Fibroblast of pulmonary artery (primary cell): ENCODE measurements at regions not wholly inside any gene's neighbourhood (a gene's known extent, or its start where the extent isn't known, plus 50 kb on each side); places are given as distances from the start of the nearest gene placed in this dataset.

Source experiments
- DNase-seq: peaks from one replicate; pipeline ENCODE4 v3.0.0-alpha.2; 2010; ENCODE audit warnings: low read depth
- H3K4me3 ChIP-seq: replicated peaks from 2 replicates; pipeline ENCODE4 v1.5.1; 2011; ENCODE audit warnings: low read depth, mild to moderate bottlenecking, control low read depth, low read length, moderate library complexity
- TF ChIP-seq, protein P1 (sequence below): IDR thresholded peaks from 2 replicates; pipeline ENCODE4 v1.5.1; 2011; ENCODE audit warnings: mild to moderate bottlenecking, control low read depth, low read length, inconsistent platforms; ENCODE audit errors: missing control alignments

DNA sequence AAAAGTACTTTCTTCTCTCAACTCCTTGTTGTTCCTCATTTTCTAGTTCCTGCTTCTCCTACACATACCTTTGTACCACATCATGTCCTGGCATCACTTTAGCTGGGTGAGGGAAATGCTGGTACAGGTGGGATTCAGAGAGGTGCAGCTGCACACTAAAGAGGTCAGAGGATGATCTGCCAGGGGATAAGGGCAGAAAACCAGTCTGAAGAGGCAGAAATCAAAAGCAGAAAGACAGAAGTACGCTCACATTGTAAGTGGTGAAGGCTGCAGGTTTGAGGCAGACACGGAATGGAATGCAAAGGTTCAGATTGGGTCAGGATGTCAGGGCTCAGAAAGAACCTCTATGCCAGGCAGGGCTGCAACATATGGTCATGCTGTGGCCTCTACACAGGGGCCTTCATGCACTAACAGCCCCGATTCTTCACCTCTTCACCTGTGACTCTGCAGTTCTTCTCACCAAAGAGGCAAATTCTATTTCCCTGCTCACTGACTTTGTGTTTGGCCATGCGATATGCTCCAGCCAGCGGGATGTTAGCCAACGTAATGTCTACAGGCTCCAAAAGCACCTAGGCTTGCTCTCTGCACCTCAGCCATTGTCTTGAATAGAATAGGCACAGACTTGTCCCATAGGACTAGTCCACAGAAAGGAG lies 373.7 kb downstream of the NXPE2 start:
- TF ChIP-seq, protein P1, sequence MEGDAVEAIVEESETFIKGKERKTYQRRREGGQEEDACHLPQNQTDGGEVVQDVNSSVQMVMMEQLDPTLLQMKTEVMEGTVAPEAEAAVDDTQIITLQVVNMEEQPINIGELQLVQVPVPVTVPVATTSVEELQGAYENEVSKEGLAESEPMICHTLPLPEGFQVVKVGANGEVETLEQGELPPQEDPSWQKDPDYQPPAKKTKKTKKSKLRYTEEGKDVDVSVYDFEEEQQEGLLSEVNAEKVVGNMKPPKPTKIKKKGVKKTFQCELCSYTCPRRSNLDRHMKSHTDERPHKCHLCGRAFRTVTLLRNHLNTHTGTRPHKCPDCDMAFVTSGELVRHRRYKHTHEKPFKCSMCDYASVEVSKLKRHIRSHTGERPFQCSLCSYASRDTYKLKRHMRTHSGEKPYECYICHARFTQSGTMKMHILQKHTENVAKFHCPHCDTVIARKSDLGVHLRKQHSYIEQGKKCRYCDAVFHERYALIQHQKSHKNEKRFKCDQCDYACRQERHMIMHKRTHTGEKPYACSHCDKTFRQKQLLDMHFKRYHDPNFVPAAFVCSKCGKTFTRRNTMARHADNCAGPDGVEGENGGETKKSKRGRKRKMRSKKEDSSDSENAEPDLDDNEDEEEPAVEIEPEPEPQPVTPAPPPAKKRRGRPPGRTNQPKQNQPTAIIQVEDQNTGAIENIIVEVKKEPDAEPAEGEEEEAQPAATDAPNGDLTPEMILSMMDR = no peak
- DNase-seq = no peak
- no peak overlapping the region for H3K4me3 ChIP-seq

DNA sequence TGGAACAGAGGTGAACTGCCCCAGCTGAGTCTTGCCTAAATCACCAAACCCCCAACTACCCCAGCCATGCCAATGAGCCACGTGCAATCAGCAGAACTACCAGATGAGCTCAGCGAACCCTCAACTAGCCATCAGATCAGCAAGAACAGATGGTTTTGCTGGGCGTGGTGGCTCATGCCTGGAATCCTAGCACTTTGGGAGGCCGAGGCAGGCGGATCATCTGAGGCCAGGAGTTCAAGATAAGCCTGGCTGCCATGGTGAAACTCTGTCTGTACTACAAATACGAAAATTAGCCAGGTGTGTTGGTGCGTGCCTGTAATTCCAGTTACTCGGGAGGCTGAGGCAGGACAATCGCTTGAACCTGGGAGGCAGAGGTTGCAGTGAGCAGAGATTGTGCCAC lies 374.3 kb downstream of the NXPE2 start:
- H3K4me3 ChIP-seq = no peak overlapping the region
- DNase-seq = no peak
- TF ChIP-seq, protein P1 = no peak

DNA sequence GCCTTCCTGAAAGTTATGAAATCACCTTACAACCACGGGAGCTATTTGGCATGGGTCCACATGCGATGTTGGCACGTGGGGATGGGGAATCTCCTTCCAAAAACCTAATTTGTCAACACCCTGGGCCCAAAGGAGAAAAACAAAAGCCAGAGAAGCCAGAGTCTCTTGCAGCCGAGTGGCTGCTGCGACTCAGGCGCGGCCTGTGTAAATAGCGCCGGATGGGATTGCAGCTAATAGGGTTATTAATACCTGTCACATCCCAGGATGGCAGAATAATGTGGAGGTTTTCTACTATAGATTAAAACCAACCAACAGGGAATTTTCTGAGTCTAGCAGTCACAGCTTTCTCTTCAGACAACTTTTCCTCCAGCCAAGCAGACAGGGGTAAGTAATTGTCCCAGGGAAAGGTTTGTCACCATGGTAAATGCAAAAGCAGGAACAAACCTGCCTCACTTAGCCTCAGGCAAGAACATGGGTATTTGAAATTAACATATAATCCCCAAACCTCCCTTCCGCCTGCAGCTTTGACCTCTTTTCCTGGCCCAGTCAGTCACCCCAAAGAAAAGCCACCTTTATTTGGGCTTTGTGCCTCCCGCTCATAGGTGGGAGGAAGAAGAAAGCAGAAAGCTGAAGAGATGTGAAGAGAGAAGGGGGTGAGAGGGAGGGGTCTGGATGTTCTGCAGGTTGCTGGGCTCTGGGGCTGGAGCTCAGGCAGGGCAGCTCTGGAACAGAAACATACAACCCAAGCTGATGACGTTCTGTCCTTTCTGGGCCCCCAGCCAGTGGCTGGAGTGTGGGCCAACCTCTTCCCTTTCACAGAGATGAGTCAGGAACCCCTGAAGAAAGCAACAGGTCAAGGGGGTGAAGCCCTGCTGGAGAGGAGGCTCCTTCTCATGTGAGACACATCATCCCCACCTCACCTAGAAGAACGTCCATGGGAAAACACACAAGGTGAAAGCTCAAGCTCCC lies 376.5 kb downstream of the NXPE2 start:
- DNase-seq = no peak
- no peak overlapping the region for H3K4me3 ChIP-seq

DNA sequence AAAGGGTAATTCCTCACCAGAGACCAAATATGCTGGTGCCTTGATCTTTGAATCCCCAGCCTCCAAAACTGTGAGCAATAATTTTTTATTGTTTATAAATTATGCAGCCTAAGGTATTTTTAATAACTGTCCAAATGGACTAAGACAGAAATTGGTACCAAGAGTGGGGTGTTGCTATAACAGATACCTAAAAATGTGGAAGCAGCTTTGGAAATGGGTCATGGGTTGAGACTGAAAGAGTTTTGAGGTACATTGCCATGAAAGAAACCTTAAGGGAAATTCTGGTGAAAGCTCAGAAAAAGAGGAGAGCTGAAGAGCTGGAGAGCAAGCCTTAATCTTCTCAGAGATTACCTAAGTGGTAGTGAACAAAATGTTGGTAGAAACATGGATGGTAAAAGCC lies 378.2 kb downstream of the NXPE2 start:
- TF ChIP-seq, protein P1 = no peak
- DNase-seq = no peak
- H3K4me3 ChIP-seq = no peak overlapping the region

More for the DNA sequence above, 376.5 kb downstream of the NXPE2 start:
- TF ChIP-seq, protein P1 = no peak

GRCh38 chr11:115060840-115061239 lies 382.5 kb downstream of the NXPE2 start:
- no peak for DNase-seq

DNA sequence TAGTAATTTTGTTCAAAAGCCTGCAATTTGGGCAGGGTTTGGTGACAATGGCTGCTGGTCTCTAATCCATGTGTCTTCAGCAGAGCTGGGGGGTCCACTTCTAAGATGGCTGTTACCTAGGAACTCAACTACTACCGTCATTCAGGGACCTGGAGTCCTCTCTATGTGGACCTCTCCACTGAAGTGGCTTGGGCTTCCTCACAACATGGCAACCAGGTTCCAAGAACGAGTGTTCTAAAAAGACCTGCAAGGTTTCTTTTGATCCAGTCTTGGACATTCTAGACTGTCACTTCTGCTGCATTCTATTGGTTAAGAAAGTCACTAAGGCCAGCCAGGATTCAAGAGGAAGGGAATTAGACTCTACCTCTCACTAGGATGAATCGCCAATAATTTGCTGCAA lies 387.0 kb downstream of the NXPE2 start:
- TF ChIP-seq, protein P1 = no peak
- DNase-seq = no peak
- no peak overlapping the region for H3K4me3 ChIP-seq

More at GRCh38 chr11:115060840-115061239, 382.5 kb downstream of the NXPE2 start:
- TF ChIP-seq, protein P1 = no peak
- no peak overlapping the region for H3K4me3 ChIP-seq
